ENCODE measurements at regions not wholly inside any gene's neighbourhood (a gene's known extent, or its start where the extent isn't known, plus 50 kb on each side); places are given as distances from the start of the nearest gene placed in this dataset.

- TF ChIP-seq CTCF (IDR thresholded peaks at IDR 0.05) (no peak), POLR2A (IDR thresholded peaks at IDR 0.05) (no peak)
Measured at GRCh38 chr20:22245139-22245538, 339.2 kb downstream of the FOXA2 start.

Data from breast epithelium (tissue), 3 donors.